GM12891 (cell line): ENCODE measurements at regions not wholly inside any gene's neighbourhood (a gene's known extent, or its start where the extent isn't known, plus 50 kb on each side); places are given as distances from the start of the nearest gene placed in this dataset.

Experiments
- PAX5 ChIP-seq: IDR thresholded peaks from 2 replicates; pipeline ENCODE4 v1.6.1; 2011; ENCODE audit warnings: low read length, moderate library complexity, mild to moderate bottlenecking; ENCODE audit not compliant: insufficient read depth, severe bottlenecking
- POLR2A ChIP-seq: IDR thresholded peaks from 2 replicates; pipeline ENCODE4 v1.6.1; 2011; ENCODE audit warnings: low read depth, low read length, control low read depth
- POLR2AphosphoS5 ChIP-seq: IDR thresholded peaks from 2 replicates; pipeline ENCODE4 v1.6.1; 2011; ENCODE audit warnings: low read depth, low read length, control low read depth
- SPI1 ChIP-seq: IDR thresholded peaks from 2 replicates; pipeline ENCODE4 v1.6.1; 2011; ENCODE audit warnings: low read depth, low read length, control low read depth
- TAF1 ChIP-seq: IDR thresholded peaks from 2 replicates; pipeline ENCODE4 v1.6.1; 2011; ENCODE audit warnings: low read depth, low read length, control low read depth

GRCh38 chr3:117277816-117278215 is 568.2 kb downstream of the TUSC7 start:
- TF ChIP-seq POLR2AphosphoS5: no peak
- TF ChIP-seq TAF1: no peak
- TF ChIP-seq POLR2A: no peak
- TF ChIP-seq SPI1: no peak
- no peak for TF ChIP-seq PAX5
